ENCODE measurements at regions not wholly inside any gene's neighbourhood (a gene's known extent, or its start where the extent isn't known, plus 50 kb on each side); places are given as distances from the start of the nearest gene placed in this dataset.
A peak's percentile ranks its signal among the peaks of the same experiment; 100 is the strongest.

DNA sequence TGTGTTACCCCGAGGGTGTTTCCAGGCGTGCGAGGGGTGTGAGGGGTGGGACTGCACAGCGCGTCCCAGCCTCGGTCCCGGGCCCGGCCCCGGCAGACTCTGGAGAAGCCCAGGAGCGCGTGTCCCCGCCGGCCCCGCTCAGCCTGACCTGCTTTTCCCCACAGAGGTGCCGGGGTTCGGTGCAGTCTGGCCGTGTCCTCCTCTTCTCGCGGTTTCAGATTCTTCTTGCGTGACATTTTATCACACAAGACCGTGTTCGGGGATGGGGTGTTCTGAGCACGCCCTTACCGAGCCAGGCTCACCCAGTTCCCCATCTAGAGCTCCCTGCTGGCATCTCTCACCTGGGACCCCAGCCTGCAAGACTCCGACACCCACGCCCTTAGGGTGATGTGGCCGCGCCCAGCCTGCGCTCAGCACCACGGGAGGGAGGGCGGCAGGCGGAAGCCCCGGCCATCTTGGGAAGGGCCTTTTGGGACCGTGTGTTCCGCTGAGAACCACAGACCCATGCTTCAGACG is 775.6 kb downstream of the BRD1 start:
- H3K36me3 ChIP-seq (replicated peaks in 1 of 2; ENCODE audit: control insufficient read depth in 2 of 2, insufficient read depth in 2 of 2, low read length in 2 of 2) = no peaks in the 10 kb centered on the region
- no peak for DNase-seq (ENCODE audit: low spot score)
- peak overlapping the region; percentile 41 for H3K14ac ChIP-seq (ENCODE audit: low read length)
- H3K27me3 ChIP-seq (ENCODE audit: control insufficient read depth in 3 of 3, insufficient read depth in 3 of 3, low read depth in 1 of 3, low read length in 3 of 3) = no peaks in the 10 kb centered on the region
- no peak overlapping the region for H3K27ac ChIP-seq (replicated peaks; ENCODE audit: low read length)
- H3K4me1 ChIP-seq (ENCODE audit: control insufficient read depth in 2 of 2, insufficient read depth in 1 of 2, low read depth in 1 of 2, low read length in 2 of 2) = no peaks in the 10 kb centered on the region
- H3K9ac ChIP-seq (ENCODE audit: low read depth, low read length, poor library complexity) = no peak overlapping the region
- H3K79me1 ChIP-seq (ENCODE audit: low read depth, low read length) = no peaks in the 10 kb centered on the region
- H3K18ac ChIP-seq (ENCODE audit: low read length) = peak overlapping the region; percentile 55
- H2AK5ac ChIP-seq (ENCODE audit: low read depth, low read length) = peak overlapping the region; percentile 22
- H2BK12ac ChIP-seq (ENCODE audit: low read length) = no peak overlapping the region
- H3K23ac ChIP-seq (ENCODE audit: low read depth, low read length, poor library complexity) = peak overlapping the region; percentile 18
- H2AFZ ChIP-seq (ENCODE audit: low read length) = no peak overlapping the region
- no peak overlapping the region for H3K4ac ChIP-seq (ENCODE audit: low read length)
- no CpG with 5 or more reads among the region's 36 CpGs for WGBS, 2 donors (ENCODE audit: extremely low coverage in 2 of 2, insufficient read length in 2 of 2, insufficient replicate concordance in 1 of 2)
- no peak overlapping the region for H2BK5ac ChIP-seq (ENCODE audit: low read length)
- H2BK120ac ChIP-seq (ENCODE audit: low read depth, low read length) = no peak overlapping the region
- no peak overlapping the region for H4K91ac ChIP-seq (ENCODE audit: low read depth, low read length, poor library complexity)
- H3K9me3 ChIP-seq (replicated peaks in 1 of 2; ENCODE audit: control insufficient read depth in 2 of 2, insufficient read depth in 1 of 2, low read depth in 1 of 2, low read length in 2 of 2) = peaks cover 0 to 1% of the 10 kb centered on the region in 2 donors
- no peak overlapping the region for H3K4me3 ChIP-seq (ENCODE audit: low read length in 2 of 2)
- no peak overlapping the region for H2BK15ac ChIP-seq (ENCODE audit: low read length)
- H3K4me2 ChIP-seq (ENCODE audit: insufficient read depth, low read length, poor library complexity, severe bottlenecking) = no peak overlapping the region
- H4K8ac ChIP-seq (ENCODE audit: low read depth, low read length) = no peak overlapping the region

DNA sequence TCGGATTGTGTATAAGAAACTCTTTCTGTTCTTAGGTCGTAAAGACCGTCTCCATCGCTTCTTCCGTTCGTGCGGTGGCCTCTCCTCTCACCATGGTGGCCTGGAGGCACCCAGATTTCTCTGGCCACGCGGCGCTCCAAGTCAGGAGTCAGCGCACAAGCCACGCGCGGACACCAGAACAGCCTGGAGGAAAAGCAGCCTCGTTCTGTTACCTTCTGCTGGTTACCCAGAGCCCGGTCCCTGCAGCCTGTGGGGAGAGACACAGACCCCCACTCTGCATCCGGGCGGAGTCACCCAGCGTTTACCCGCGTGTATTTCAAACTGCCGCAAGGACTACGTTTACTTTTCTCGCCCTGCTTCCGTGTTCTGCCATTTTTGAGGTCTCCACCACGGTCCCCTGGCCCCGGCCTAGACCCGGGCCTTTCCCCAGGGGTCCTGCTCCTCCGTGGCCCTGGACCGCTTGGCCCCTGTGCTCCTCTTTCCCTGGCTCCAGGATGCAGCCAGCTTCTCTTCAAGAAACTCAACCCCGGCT is 776.1 kb downstream of the BRD1 start:
- Histone ChIP-seq H3K27me3 (ENCODE audit: control insufficient read depth in 3 of 3, insufficient read depth in 3 of 3, low read depth in 1 of 3, low read length in 3 of 3) (no peaks in the 10 kb centered on the region), H3K4ac (ENCODE audit: low read length) (no peak overlapping the region), H4K91ac (ENCODE audit: low read depth, low read length, poor library complexity) (no peak overlapping the region), H2AFZ (ENCODE audit: low read length) (no peak overlapping the region), H3K23ac (ENCODE audit: low read depth, low read length, poor library complexity) (no peak overlapping the region), H3K14ac (ENCODE audit: low read length) (no peak overlapping the region), H2BK12ac (ENCODE audit: low read length) (no peak overlapping the region), H3K18ac (ENCODE audit: low read length) (peak overlapping the region; percentile 55), H3K4me3 (ENCODE audit: low read length in 2 of 2) (no peak overlapping the region), H3K27ac (replicated peaks; ENCODE audit: low read length) (no peak overlapping the region), H3K4me2 (ENCODE audit: insufficient read depth, low read length, poor library complexity, severe bottlenecking) (no peak overlapping the region), H2BK120ac (ENCODE audit: low read depth, low read length) (no peak overlapping the region), H2BK15ac (ENCODE audit: low read length) (no peak overlapping the region), H3K9ac (ENCODE audit: low read depth, low read length, poor library complexity) (no peak overlapping the region), H3K4me1 (ENCODE audit: control insufficient read depth in 2 of 2, insufficient read depth in 1 of 2, low read depth in 1 of 2, low read length in 2 of 2) (peaks cover 0 to 2% of the 10 kb centered on the region in 2 donors), H3K79me1 (ENCODE audit: low read depth, low read length) (no peaks in the 10 kb centered on the region), H4K8ac (ENCODE audit: low read depth, low read length) (no peak overlapping the region), H2AK5ac (ENCODE audit: low read depth, low read length) (no peak overlapping the region), H3K9me3 (replicated peaks in 1 of 2; ENCODE audit: control insufficient read depth in 2 of 2, insufficient read depth in 1 of 2, low read depth in 1 of 2, low read length in 2 of 2) (peaks cover 0 to 1% of the 10 kb centered on the region in 2 donors), H2BK5ac (ENCODE audit: low read length) (no peak overlapping the region), H3K36me3 (replicated peaks in 1 of 2; ENCODE audit: control insufficient read depth in 2 of 2, insufficient read depth in 2 of 2, low read length in 2 of 2) (no peaks in the 10 kb centered on the region)
- WGBS, 2 donors (ENCODE audit: extremely low coverage in 2 of 2, insufficient read length in 2 of 2, insufficient replicate concordance in 1 of 2) = no CpG with 5 or more reads among the region's 31 CpGs
- no peak for DNase-seq (ENCODE audit: low spot score)

DNA sequence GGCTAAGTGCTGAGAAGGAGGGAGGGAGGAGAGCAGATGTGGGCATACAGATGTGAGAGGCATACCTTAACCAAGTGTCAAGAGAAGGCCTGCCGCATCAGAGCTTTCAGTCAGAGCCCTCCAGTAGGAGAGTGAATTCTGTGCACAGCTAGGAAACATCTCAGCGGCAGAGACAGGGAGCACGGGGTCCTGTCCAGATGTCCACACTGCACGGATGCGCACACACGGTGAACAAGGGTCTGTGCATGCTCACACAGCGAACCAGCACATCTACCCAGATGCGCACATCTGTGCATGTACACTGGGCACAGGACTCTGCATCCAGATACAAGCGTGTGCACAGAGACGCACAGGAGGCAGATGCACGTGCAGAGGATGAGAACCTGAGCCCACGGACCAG is 778.0 kb downstream of the BRD1 start:
- H3K4me2 ChIP-seq (ENCODE audit: insufficient read depth, low read length, poor library complexity, severe bottlenecking) = no peak overlapping the region
- peak overlapping the region; percentile 29 for H3K23ac ChIP-seq (ENCODE audit: low read depth, low read length, poor library complexity)
- no peaks in the 10 kb centered on the region for H3K27me3 ChIP-seq (ENCODE audit: control insufficient read depth in 3 of 3, insufficient read depth in 3 of 3, low read depth in 1 of 3, low read length in 3 of 3)
- peaks cover 0 to 2% of the 10 kb centered on the region in 2 donors for H3K4me1 ChIP-seq (ENCODE audit: control insufficient read depth in 2 of 2, insufficient read depth in 1 of 2, low read depth in 1 of 2, low read length in 2 of 2)
- H3K9me3 ChIP-seq (replicated peaks in 1 of 2; ENCODE audit: control insufficient read depth in 2 of 2, insufficient read depth in 1 of 2, low read depth in 1 of 2, low read length in 2 of 2) = peaks cover 0 to 1% of the 10 kb centered on the region in 2 donors
- H2BK12ac ChIP-seq (ENCODE audit: low read length) = no peak overlapping the region
- no peak overlapping the region for H2AFZ ChIP-seq (ENCODE audit: low read length)
- peak overlapping the region; percentile 10 for H3K14ac ChIP-seq (ENCODE audit: low read length)
- H3K18ac ChIP-seq (ENCODE audit: low read length) = no peak overlapping the region
- H3K4ac ChIP-seq (ENCODE audit: low read length) = no peak overlapping the region
- H2BK15ac ChIP-seq (ENCODE audit: low read length) = no peak overlapping the region
- no peaks in the 10 kb centered on the region for H3K79me1 ChIP-seq (ENCODE audit: low read depth, low read length)
- no CpG with 5 or more reads among the region's 12 CpGs for WGBS, 2 donors (ENCODE audit: extremely low coverage in 2 of 2, insufficient read length in 2 of 2, insufficient replicate concordance in 1 of 2)
- H4K8ac ChIP-seq (ENCODE audit: low read depth, low read length) = no peak overlapping the region
- H2BK120ac ChIP-seq (ENCODE audit: low read depth, low read length) = no peak overlapping the region
- H3K9ac ChIP-seq (ENCODE audit: low read depth, low read length, poor library complexity) = peak overlapping the region; percentile 32
- no peak for DNase-seq (ENCODE audit: low spot score)
- H3K36me3 ChIP-seq (replicated peaks in 1 of 2; ENCODE audit: control insufficient read depth in 2 of 2, insufficient read depth in 2 of 2, low read length in 2 of 2) = no peaks in the 10 kb centered on the region
- peak overlapping the region; percentile 41 for H2AK5ac ChIP-seq (ENCODE audit: low read depth, low read length)
- H3K4me3 ChIP-seq (ENCODE audit: low read length in 2 of 2) = no peak overlapping the region
- no peak overlapping the region for H4K91ac ChIP-seq (ENCODE audit: low read depth, low read length, poor library complexity)
- H3K27ac ChIP-seq (replicated peaks; ENCODE audit: low read length) = no peak overlapping the region
- no peak overlapping the region for H2BK5ac ChIP-seq (ENCODE audit: low read length)

DNA sequence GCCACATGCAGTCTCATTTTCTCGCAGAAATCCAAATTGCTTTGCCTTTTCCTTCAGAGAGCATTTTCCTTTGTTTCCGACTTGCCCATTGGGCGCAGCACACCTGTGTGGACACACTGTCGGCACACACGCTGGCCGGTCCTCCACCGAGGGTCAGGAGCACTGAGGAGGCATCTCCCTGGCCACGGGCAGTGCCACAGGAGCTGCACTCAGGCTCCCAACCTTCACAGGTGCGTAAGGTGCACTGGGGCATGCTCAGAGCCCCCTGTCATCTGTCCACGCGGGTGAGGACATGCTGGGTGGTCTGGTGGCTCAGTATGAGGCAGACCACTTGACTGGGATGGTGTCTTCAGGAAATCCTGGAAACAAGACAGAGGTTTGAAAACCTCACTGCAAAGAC is 779.1 kb downstream of the BRD1 start:
- no peak overlapping the region for H4K8ac ChIP-seq (ENCODE audit: low read depth, low read length)
- no peaks in the 10 kb centered on the region for H3K79me1 ChIP-seq (ENCODE audit: low read depth, low read length)
- H3K23ac ChIP-seq (ENCODE audit: low read depth, low read length, poor library complexity) = peak overlapping the region; percentile 29
- H3K4me3 ChIP-seq (ENCODE audit: low read length in 2 of 2) = no peak overlapping the region
- H3K27ac ChIP-seq (replicated peaks; ENCODE audit: low read length) = no peak overlapping the region
- H2BK12ac ChIP-seq (ENCODE audit: low read length) = no peak overlapping the region
- H2BK15ac ChIP-seq (ENCODE audit: low read length) = no peak overlapping the region
- H2BK5ac ChIP-seq (ENCODE audit: low read length) = no peak overlapping the region
- no peak for DNase-seq (ENCODE audit: low spot score)
- H3K4ac ChIP-seq (ENCODE audit: low read length) = no peak overlapping the region
- H3K9me3 ChIP-seq (replicated peaks in 1 of 2; ENCODE audit: control insufficient read depth in 2 of 2, insufficient read depth in 1 of 2, low read depth in 1 of 2, low read length in 2 of 2) = peaks cover 0 to 1% of the 10 kb centered on the region in 2 donors
- no peak overlapping the region for H3K4me2 ChIP-seq (ENCODE audit: insufficient read depth, low read length, poor library complexity, severe bottlenecking)
- no peak overlapping the region for H2BK120ac ChIP-seq (ENCODE audit: low read depth, low read length)
- H4K91ac ChIP-seq (ENCODE audit: low read depth, low read length, poor library complexity) = no peak overlapping the region
- no peaks in the 10 kb centered on the region for H3K27me3 ChIP-seq (ENCODE audit: control insufficient read depth in 3 of 3, insufficient read depth in 3 of 3, low read depth in 1 of 3, low read length in 3 of 3)
- no peak overlapping the region for H3K9ac ChIP-seq (ENCODE audit: low read depth, low read length, poor library complexity)
- H3K4me1 ChIP-seq (ENCODE audit: control insufficient read depth in 2 of 2, insufficient read depth in 1 of 2, low read depth in 1 of 2, low read length in 2 of 2) = peaks cover 0 to 4% of the 10 kb centered on the region in 2 donors
- peak overlapping the region; percentile 20 for H3K18ac ChIP-seq (ENCODE audit: low read length)
- no peak overlapping the region for H2AK5ac ChIP-seq (ENCODE audit: low read depth, low read length)
- WGBS, 2 donors (ENCODE audit: extremely low coverage in 2 of 2, insufficient read length in 2 of 2, insufficient replicate concordance in 1 of 2) = no CpG with 5 or more reads among the region's 11 CpGs
- H2AFZ ChIP-seq (ENCODE audit: low read length) = no peak overlapping the region
- H3K36me3 ChIP-seq (replicated peaks in 1 of 2; ENCODE audit: control insufficient read depth in 2 of 2, insufficient read depth in 2 of 2, low read length in 2 of 2) = no peaks in the 10 kb centered on the region
- H3K14ac ChIP-seq (ENCODE audit: low read length) = no peak overlapping the region
